PC-3 (cell line): ENCODE measurements at regions not wholly inside any gene's neighbourhood (a gene's known extent, or its start where the extent isn't known, plus 50 kb on each side); places are given as distances from the start of the nearest gene placed in this dataset.

ENCODE experiments used
- ATAC-seq: fragments of 200-7000 bp; cut with Tn5 transposase; 2 replicates; pipeline ENCODE4 v1.9.1; 2020; ENCODE audit warnings: mild to moderate bottlenecking, moderate library complexity
- BruUV-seq: library from RNA; stranded (reverse); fragments of 400-500 nt; replicated peaks from 2 replicates; lab custom pipeline; 2021; lab: Mats Ljungman, UMichigan
- CTCF ChIA-PET: fragments of 300-600 bp; sonication (Branson Sonifier 250); formaldehyde crosslinking; loops from one replicate; lab custom pipeline; 2022; ENCODE audit warnings: antibody characterized with exemption; lab: Charles Lee
- POLR2A ChIA-PET: fragments of 300-600 bp; sonication (Branson Sonifier 250); formaldehyde crosslinking; loops from one replicate; lab custom pipeline; 2022; ENCODE audit warnings: antibody characterized with exemption; ENCODE audit not compliant: unreplicated experiment; lab: Charles Lee
- DNase-seq: peaks from one replicate; pipeline ENCODE4 v3.0.0-alpha.2; 2015
- H2AFZ ChIP-seq: fragments of 300-600 bp; sonication (generic); 2 replicates; pipeline ENCODE4 v1.6.0; 2016; ENCODE audit warnings: antibody characterized with exemption, low read length
- H3F3A ChIP-seq: fragments of 300-600 bp; sonication (generic); one replicate; pipeline ENCODE4 v1.6.0; 2017; ENCODE audit warnings: antibody characterized with exemption, low read length, control low read depth, mild to moderate bottlenecking; ENCODE audit not compliant: unreplicated experiment
- H3K27ac ChIP-seq: fragments of 300-600 bp; sonication (generic); 2 replicates; pipeline ENCODE4 v1.5.1; 2016; ENCODE audit warnings: mild to moderate bottlenecking, low read length
- H3K27me3 ChIP-seq: fragments of 300-600 bp; sonication (generic); 2 replicates; pipeline ENCODE4 v1.6.1; 2016; ENCODE audit warnings: low read length, mixed read lengths
- H3K36me3 ChIP-seq: fragments of 300-600 bp; sonication (generic); 2 replicates; pipeline ENCODE4 v1.6.1; 2016; ENCODE audit warnings: low read depth, mixed run types, low read length, mixed read lengths
- H3K4me1 ChIP-seq: fragments of 300-600 bp; sonication (generic); 2 replicates; pipeline ENCODE4 v1.5.1; 2016; ENCODE audit warnings: low read length; ENCODE audit not compliant: insufficient read depth
- H3K4me2 ChIP-seq: fragments of 300-600 bp; sonication (generic); 2 replicates; pipeline ENCODE4 v1.6.0; 2016; ENCODE audit warnings: low read length
- H3K4me3 ChIP-seq: fragments of 300-600 bp; sonication (generic); 2 replicates; pipeline ENCODE4 v1.5.1; 2016; ENCODE audit warnings: mild to moderate bottlenecking, low read length, mixed read lengths
- H3K79me2 ChIP-seq: fragments of 300-600 bp; sonication (generic); 2 replicates; pipeline ENCODE4 v1.6.1; 2017; ENCODE audit warnings: low read length, mixed read lengths
- H3K9ac ChIP-seq: fragments of 300-600 bp; sonication (generic); 2 replicates; pipeline ENCODE4 v1.6.0; 2016; ENCODE audit warnings: mild to moderate bottlenecking, low read length
- H3K9me2 ChIP-seq: fragments of 300-600 bp; sonication (generic); replicated peaks from 2 replicates; pipeline ENCODE4 v1.6.1; 2016; ENCODE audit warnings: mixed run types, low read length, mixed read lengths
- H3K9me3 ChIP-seq: fragments of 300-600 bp; sonication (generic); 2 replicates; pipeline ENCODE4 v1.6.1; 2016; ENCODE audit warnings: low read length, mixed read lengths
- H4K20me1 ChIP-seq: fragments of 300-600 bp; sonication (generic); 2 replicates; pipeline ENCODE4 v1.6.1; 2016; ENCODE audit warnings: low read length, mixed read lengths
- CTCF ChIP-seq: fragments of 300-600 bp; sonication (generic); conservative IDR thresholded peaks from 2 replicates; pipeline ENCODE4 v1.5.1; 2017; ENCODE audit warnings: antibody characterized with exemption, low read depth, mild to moderate bottlenecking, low read length
- EZH2 ChIP-seq: fragments of 300-600 bp; sonication (generic); IDR thresholded peaks from one replicate; pipeline ENCODE4 v1.6.1; 2017; ENCODE audit warnings: antibody characterized with exemption, mild to moderate bottlenecking, low read length; ENCODE audit not compliant: unreplicated experiment
- EZH2phosphoT487 ChIP-seq: fragments of 300-600 bp; sonication (generic); IDR thresholded peaks from 2 replicates; pipeline ENCODE4 v1.6.1; 2018; ENCODE audit warnings: mild to moderate bottlenecking, antibody characterized with exemption, low read length, borderline replicate concordance
- intact Hi-C: fragments of 100-400 bp; cut with micrococcal nuclease; formaldehyde crosslinking; loops from 2 replicates; pipeline ENCODE4 v1.9.0; 2023

- Histone ChIP-seq H3F3A (no peaks in the 10 kb centered on the region), H3K36me3 (no peaks in the 10 kb centered on the region), H3K4me3 (no peak overlapping the region), H2AFZ (no peak overlapping the region), H3K9ac (no peak overlapping the region), H3K4me2 (no peak overlapping the region), H3K4me1 (no peaks in the 10 kb centered on the region), H3K9me2 (no peaks in the 10 kb centered on the region), H3K79me2 (no peaks in the 10 kb centered on the region), H3K9me3 (no peaks in the 10 kb centered on the region), H3K27me3 (no peaks in the 10 kb centered on the region), H4K20me1 (no peaks in the 10 kb centered on the region), H3K27ac (no peak overlapping the region)
- CTCF ChIA-PET = no interaction called here
- POLR2A ChIA-PET = no interaction called here
- intact Hi-C loops = no loop called here
- BruUV-seq = no TSS peak
- DNase-seq = peak; percentile 21
- TF ChIP-seq CTCF (no peak), EZH2 (no peak), EZH2phosphoT487 (no peak)
- no peak for ATAC-seq
Measured at GRCh38 chr10:65805993-65806392, 1119.8 kb upstream of the LRRTM3 start.

GRCh38 chr10:65808687-65809333 lies 1117.0 kb upstream of the LRRTM3 start:
- ChIA-PET POLR2A (no interaction called here), CTCF (no interaction called here)
- Histone ChIP-seq H3K27ac (no peak overlapping the region), H3K9me2 (no peaks in the 10 kb centered on the region), H2AFZ (no peak overlapping the region), H3K4me3 (no peak overlapping the region), H3K9me3 (no peaks in the 10 kb centered on the region), H3K27me3 (no peaks in the 10 kb centered on the region), H3K9ac (no peak overlapping the region), H4K20me1 (no peaks in the 10 kb centered on the region), H3F3A (no peaks in the 10 kb centered on the region), H3K79me2 (no peaks in the 10 kb centered on the region), H3K4me2 (no peak overlapping the region), H3K4me1 (no peaks in the 10 kb centered on the region), H3K36me3 (no peaks in the 10 kb centered on the region)
- no peak for DNase-seq
- BruUV-seq = no TSS peak
- intact Hi-C loops = no loop called here
- no peak for TF ChIP-seq EZH2phosphoT487
- no peak for TF ChIP-seq CTCF
- ATAC-seq = no peak

GRCh38 chr10:65811931-65812525 lies 1113.8 kb upstream of the LRRTM3 start:
- POLR2A ChIA-PET = no interaction called here
- DNase-seq (no peak), ATAC-seq (no peak)
- CTCF ChIA-PET = no interaction called here
- H3K4me1 ChIP-seq = no peaks in the 10 kb centered on the region
- no peak for TF ChIP-seq EZH2
- TF ChIP-seq CTCF = no peak
- TF ChIP-seq EZH2phosphoT487 = no peak
- BruUV-seq = no TSS peak
- no peak overlapping the region for H3K9ac ChIP-seq
- H3K4me2 ChIP-seq = no peak overlapping the region
- H3K9me3 ChIP-seq = no peaks in the 10 kb centered on the region
- no peaks in the 10 kb centered on the region for H3F3A ChIP-seq
- no peaks in the 10 kb centered on the region for H4K20me1 ChIP-seq
- H3K27me3 ChIP-seq = 0 out of 2 replicates have a peak, but pooled peaks cover 3% of the 10 kb centered on the region
- no peak overlapping the region for H3K4me3 ChIP-seq
- H2AFZ ChIP-seq = no peak overlapping the region
- intact Hi-C loops = no loop called here
- no peaks in the 10 kb centered on the region for H3K79me2 ChIP-seq
- H3K27ac ChIP-seq = no peak overlapping the region
- H3K36me3 ChIP-seq = no peaks in the 10 kb centered on the region
- no peaks in the 10 kb centered on the region for H3K9me2 ChIP-seq
